DOHH2 (cell line): ENCODE measurements at regions not wholly inside any gene's neighbourhood (a gene's known extent, or its start where the extent isn't known, plus 50 kb on each side); places are given as distances from the start of the nearest gene placed in this dataset.
"Not testable (repeated sequence)": the region's sequence is repeated elsewhere in the genome, so short reads cannot be mapped to it uniquely, and the experiment has no call there.

ENCODE experiments used
- H3F3A ChIP-seq: fragments of 200-600 bp; sonication (generic), shearing (Covaris generic); 2 replicates; pipeline ENCODE4 v1.6.0; 2016; ENCODE audit warnings: antibody characterized with exemption, mild to moderate bottlenecking; ENCODE audit not compliant: control insufficient read depth, insufficient read depth
- H3K27ac ChIP-seq: fragments of 200-600 bp; sonication (generic); 2 replicates; pipeline ENCODE4 v1.5.1; 2014; ENCODE audit warnings: low read depth, mild to moderate bottlenecking, low read length, moderate library complexity
- H3K27me3 ChIP-seq: fragments of 200-600 bp; sonication (generic); 2 replicates; pipeline ENCODE4 v1.6.1; 2014; ENCODE audit warnings: mild to moderate bottlenecking, low read length, mixed read lengths; ENCODE audit not compliant: control insufficient read depth
- H3K36me3 ChIP-seq: fragments of 200-600 bp; sonication (generic); 2 replicates; pipeline ENCODE4 v1.6.1; 2014; ENCODE audit warnings: mild to moderate bottlenecking, low read length, moderate library complexity, mixed read lengths; ENCODE audit not compliant: control insufficient read depth
- H3K4me1 ChIP-seq: fragments of 200-600 bp; sonication (generic); 2 replicates; pipeline ENCODE4 v1.6.1; 2014; ENCODE audit warnings: mild to moderate bottlenecking, low read length, mixed read lengths; ENCODE audit not compliant: control insufficient read depth
- H3K4me2 ChIP-seq: fragments of 200-600 bp; sonication (generic); 2 replicates; pipeline ENCODE4 v1.6.0; 2014; ENCODE audit warnings: mild to moderate bottlenecking, low read length, moderate library complexity
- H3K4me3 ChIP-seq: fragments of 200-600 bp; sonication (generic); 2 replicates; pipeline ENCODE4 v1.5.1; 2014; ENCODE audit warnings: mild to moderate bottlenecking, low read length, mixed read lengths
- H3K79me2 ChIP-seq: fragments of 200-600 bp; sonication (generic); 2 replicates; pipeline ENCODE4 v1.6.1; 2014; ENCODE audit warnings: mild to moderate bottlenecking, low read length, mixed read lengths; ENCODE audit not compliant: control insufficient read depth
- H3K9me2 ChIP-seq: fragments of 200-600 bp; sonication (generic); replicated peaks from 2 replicates; pipeline ENCODE4 v1.6.1; 2014; ENCODE audit warnings: mild to moderate bottlenecking, low read length, mixed read lengths; ENCODE audit not compliant: control insufficient read depth
- H3K9me3 ChIP-seq: fragments of 200-600 bp; sonication (generic); 2 replicates; pipeline ENCODE4 v1.6.1; 2014; ENCODE audit warnings: antibody characterized with exemption, low read length, mixed read lengths; ENCODE audit not compliant: control insufficient read depth, insufficient read depth
- H4K20me1 ChIP-seq: fragments of 200-600 bp; sonication (generic); 2 replicates; pipeline ENCODE4 v1.6.0; 2014; ENCODE audit warnings: low read depth, mild to moderate bottlenecking, antibody characterized with exemption, low read length, moderate library complexity; ENCODE audit not compliant: control insufficient read depth, insufficient read depth
- EZH2phosphoT487 ChIP-seq: fragments of 200-600 bp; sonication (generic); IDR thresholded peaks from 2 replicates; pipeline ENCODE4 v1.6.1; 2017; ENCODE audit warnings: borderline replicate concordance, mild to moderate bottlenecking, antibody characterized with exemption, low read length, moderate library complexity, mixed read lengths
- TF ChIP-seq, protein P1 (sequence below): fragments of 200-600 bp; sonication (generic); IDR thresholded peaks from one replicate; pipeline ENCODE4 v1.5.1; 2014; ENCODE audit warnings: antibody characterized with exemption, mild to moderate bottlenecking, low read depth, low read length; ENCODE audit not compliant: poor library complexity, severe bottlenecking

DNA sequence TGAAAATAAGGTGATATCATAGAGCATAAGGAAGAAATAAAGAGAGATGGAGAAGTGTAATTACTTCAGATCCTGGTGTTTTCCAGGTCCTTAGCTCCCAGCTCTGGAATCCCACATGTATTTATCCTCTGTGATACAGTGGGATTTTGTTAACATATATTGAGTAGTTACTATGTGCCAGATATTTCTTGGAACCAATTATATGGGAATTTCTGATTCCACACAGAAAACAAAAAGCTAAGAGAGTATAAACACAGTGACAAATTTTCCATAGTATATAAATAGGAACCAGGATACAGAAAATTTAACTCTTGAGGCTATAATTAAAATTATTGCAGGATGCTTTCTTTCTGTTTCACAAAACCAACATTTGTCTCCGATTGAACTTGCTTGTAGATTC is 1067.5 kb downstream of the PCDH7 start:
- TF ChIP-seq, protein P1, sequence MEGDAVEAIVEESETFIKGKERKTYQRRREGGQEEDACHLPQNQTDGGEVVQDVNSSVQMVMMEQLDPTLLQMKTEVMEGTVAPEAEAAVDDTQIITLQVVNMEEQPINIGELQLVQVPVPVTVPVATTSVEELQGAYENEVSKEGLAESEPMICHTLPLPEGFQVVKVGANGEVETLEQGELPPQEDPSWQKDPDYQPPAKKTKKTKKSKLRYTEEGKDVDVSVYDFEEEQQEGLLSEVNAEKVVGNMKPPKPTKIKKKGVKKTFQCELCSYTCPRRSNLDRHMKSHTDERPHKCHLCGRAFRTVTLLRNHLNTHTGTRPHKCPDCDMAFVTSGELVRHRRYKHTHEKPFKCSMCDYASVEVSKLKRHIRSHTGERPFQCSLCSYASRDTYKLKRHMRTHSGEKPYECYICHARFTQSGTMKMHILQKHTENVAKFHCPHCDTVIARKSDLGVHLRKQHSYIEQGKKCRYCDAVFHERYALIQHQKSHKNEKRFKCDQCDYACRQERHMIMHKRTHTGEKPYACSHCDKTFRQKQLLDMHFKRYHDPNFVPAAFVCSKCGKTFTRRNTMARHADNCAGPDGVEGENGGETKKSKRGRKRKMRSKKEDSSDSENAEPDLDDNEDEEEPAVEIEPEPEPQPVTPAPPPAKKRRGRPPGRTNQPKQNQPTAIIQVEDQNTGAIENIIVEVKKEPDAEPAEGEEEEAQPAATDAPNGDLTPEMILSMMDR, result no peak
- TF ChIP-seq EZH2phosphoT487, result no peak
- H3K4me1 ChIP-seq, result no peaks in the 10 kb centered on the region

DNA sequence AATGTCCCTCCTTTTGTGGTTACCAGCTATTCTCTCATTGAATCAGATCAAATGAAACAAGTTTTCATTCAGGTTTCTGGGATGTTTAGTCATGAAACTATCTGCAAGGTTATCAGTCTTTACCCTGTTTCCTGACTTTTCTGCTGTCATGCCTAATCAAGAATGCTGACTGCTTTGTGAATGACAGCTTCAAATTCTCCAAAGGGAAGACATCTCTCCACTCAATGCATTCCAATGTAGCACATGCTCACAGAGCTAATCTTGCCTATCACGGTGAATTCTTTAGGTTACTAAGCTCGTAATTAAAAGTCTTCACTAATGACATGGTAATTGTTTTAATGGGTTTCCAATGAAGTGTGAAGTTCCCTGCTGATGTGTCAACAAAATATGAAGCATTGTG is 1068.5 kb downstream of the PCDH7 start:
- no peak for TF ChIP-seq EZH2phosphoT487
- TF ChIP-seq, protein P1, result no peak
- Histone ChIP-seq H4K20me1 (no peaks in the 10 kb centered on the region), H3K36me3 (no peaks in the 10 kb centered on the region), H3K4me2 (no peak overlapping the region), H3K9me2 (no peaks in the 10 kb centered on the region), H3K9me3 (no peaks in the 10 kb centered on the region), H3K79me2 (no peaks in the 10 kb centered on the region), H3K27ac (no peak overlapping the region), H3K4me1 (no peaks in the 10 kb centered on the region), H3K4me3 (no peak overlapping the region), H3K27me3 (no peaks in the 10 kb centered on the region), H3F3A (no peaks in the 10 kb centered on the region)

More for the DNA sequence above, 1067.5 kb downstream of the PCDH7 start:
- no peaks in the 10 kb centered on the region for H3K27me3 ChIP-seq
- no peaks in the 10 kb centered on the region for H3F3A ChIP-seq
- H3K9me3 ChIP-seq, result no peaks in the 10 kb centered on the region
- H3K27ac ChIP-seq, result no peak overlapping the region
- H3K4me3 ChIP-seq, result no peak overlapping the region
- H3K9me2 ChIP-seq, result no peaks in the 10 kb centered on the region
- H3K36me3 ChIP-seq, result no peaks in the 10 kb centered on the region
- H4K20me1 ChIP-seq, result no peaks in the 10 kb centered on the region
- H3K79me2 ChIP-seq, result no peaks in the 10 kb centered on the region
- no peak overlapping the region for H3K4me2 ChIP-seq

DNA sequence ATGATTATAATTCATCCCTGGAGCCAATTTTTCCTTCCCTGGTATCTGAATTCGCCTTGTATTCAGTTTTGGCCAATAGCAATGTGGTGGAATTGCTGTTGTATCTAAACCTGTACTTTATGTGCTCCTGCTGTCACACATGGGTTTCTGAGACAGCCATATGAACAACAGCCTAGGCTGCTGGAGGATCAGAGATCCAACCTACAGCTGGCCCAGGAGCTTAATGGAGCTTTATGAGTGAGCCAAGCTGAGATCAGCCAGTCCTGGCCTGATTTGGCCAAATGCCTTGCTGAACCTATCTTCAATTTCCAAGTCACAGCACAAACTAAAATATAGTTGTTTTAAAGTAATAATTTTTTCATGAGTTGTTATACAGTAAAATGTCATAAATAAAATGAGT is 1071.5 kb downstream of the PCDH7 start:
- H3K4me3 ChIP-seq, result no peak overlapping the region
- no peak overlapping the region for H3K27ac ChIP-seq
- no peaks in the 10 kb centered on the region for H3K36me3 ChIP-seq
- H3K4me1 ChIP-seq, result no peaks in the 10 kb centered on the region
- TF ChIP-seq, protein P1, result no peak
- TF ChIP-seq EZH2phosphoT487, result no peak
- no peaks in the 10 kb centered on the region for H3F3A ChIP-seq
- no peaks in the 10 kb centered on the region for H3K27me3 ChIP-seq
- H3K4me2 ChIP-seq, result no peak overlapping the region
- H3K9me3 ChIP-seq, result no peaks in the 10 kb centered on the region
- H4K20me1 ChIP-seq, result no peaks in the 10 kb centered on the region
- H3K79me2 ChIP-seq, result no peaks in the 10 kb centered on the region
- no peaks in the 10 kb centered on the region for H3K9me2 ChIP-seq

DNA sequence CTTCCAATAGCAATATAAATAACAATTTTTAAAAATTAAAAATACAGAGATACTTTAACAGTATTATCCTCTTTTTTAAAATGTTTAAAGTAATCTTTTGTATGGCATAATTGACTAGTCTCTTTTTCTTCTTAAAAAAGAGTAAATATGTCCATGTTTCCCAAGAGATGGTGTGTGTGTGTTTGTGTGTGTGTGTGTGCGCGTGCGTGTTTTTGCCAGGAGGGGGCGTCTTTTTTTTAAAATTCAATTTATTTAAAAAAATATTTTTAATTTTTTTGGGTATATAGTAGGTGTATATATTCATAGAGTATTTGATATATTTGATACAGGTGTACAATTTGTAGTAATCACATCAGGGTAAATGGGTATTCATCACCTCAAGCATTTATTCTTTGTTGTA is 1073.7 kb downstream of the PCDH7 start:
- Histone ChIP-seq H3K9me2 (no peaks in the 10 kb centered on the region), H4K20me1 (no peaks in the 10 kb centered on the region), H3F3A (no peaks in the 10 kb centered on the region), H3K36me3 (no peaks in the 10 kb centered on the region), H3K79me2 (no peaks in the 10 kb centered on the region), H3K27ac (no peak overlapping the region), H3K9me3 (no peaks in the 10 kb centered on the region), H3K4me2 (no peak overlapping the region), H3K4me3 (no peak overlapping the region), H3K27me3 (no peaks in the 10 kb centered on the region), H3K4me1 (no peaks in the 10 kb centered on the region)
- TF ChIP-seq EZH2phosphoT487, result no peak
- TF ChIP-seq, protein P1, result no peak

DNA sequence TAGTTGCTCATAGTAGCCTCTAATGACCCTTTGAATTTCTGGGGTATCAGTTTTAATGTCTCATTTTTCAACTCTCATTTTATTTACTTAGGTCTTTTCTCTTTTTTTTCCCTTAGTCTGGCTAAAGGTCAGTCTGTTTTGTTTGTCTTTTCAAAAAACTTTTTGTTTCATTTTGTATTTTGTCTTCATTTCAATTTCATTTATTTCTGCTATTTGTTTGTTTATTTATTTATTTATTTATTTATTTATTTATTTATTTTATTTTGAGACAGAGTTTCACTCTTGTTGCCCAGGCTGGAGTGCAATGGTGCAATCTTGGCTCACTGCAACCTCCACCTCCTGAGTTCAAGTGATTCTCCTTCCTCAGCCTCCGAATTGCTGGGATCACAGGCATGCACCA is 1076.9 kb downstream of the PCDH7 start:
- H3K4me1 ChIP-seq, H3K36me3 ChIP-seq, H3K4me3 ChIP-seq, H3F3A ChIP-seq, H3K4me2 ChIP-seq, H3K9me2 ChIP-seq, H3K27ac ChIP-seq, H3K79me2 ChIP-seq, H4K20me1 ChIP-seq, H3K27me3 ChIP-seq, H3K9me3 ChIP-seq: not testable (repeated sequence)
